GM12878 (cell line): ENCODE measurements at regions not wholly inside any gene's neighbourhood (a gene's known extent, or its start where the extent isn't known, plus 50 kb on each side); places are given as distances from the start of the nearest gene placed in this dataset.

Experiments
- ATAC-seq: fragments of 200-7000 bp; cut with Tn5 transposase; 3 replicates; pipeline ENCODE4 v1.9.1; 2020; ENCODE audit warnings: mild to moderate bottlenecking, moderate library complexity
- BruUV-seq: library from RNA; stranded (reverse); fragments of 400-500 nt; replicated peaks from 2 replicates; lab custom pipeline; 2021; lab: Mats Ljungman, UMichigan
- CTCF ChIA-PET: fragments of 300-600 bp; sonication (Branson Sonifier 250); formaldehyde crosslinking; extraction: SDS; loops from one replicate; lab custom pipeline; 2021; ENCODE audit warnings: inconsistent platforms; lab: Yijun Ruan, JAX
- POLR2A ChIA-PET: fragments of 350-600 bp; formaldehyde crosslinking; extraction: SDS; loops from one replicate; lab custom pipeline; 2021; ENCODE audit warnings: inconsistent platforms; lab: Charles Lee
- RAD21 ChIA-PET: fragments of 300-600 bp; sonication (Branson Sonifier 250); formaldehyde crosslinking; loops from one replicate; lab custom pipeline; 2023; ENCODE audit warnings: antibody characterized with exemption; ENCODE audit not compliant: unreplicated experiment; lab: Charles Lee
- SMC1A ChIA-PET: fragments of 300-600 bp; sonication (Branson Sonifier 250); formaldehyde crosslinking; loops from one replicate; lab custom pipeline; 2023; ENCODE audit not compliant: unreplicated experiment, uncharacterized antibody; lab: Charles Lee
- DNase-seq: peaks from one replicate; pipeline ENCODE4 v3.0.0-alpha.2; 2011; ENCODE audit warnings: low read depth, low spot score
- FAIRE-seq: peaks from 3 replicates; lab custom pipeline; 2011; peaks lifted over from hg19 to GRCh38; lab: Jason Lieb, UNC
- H2AFZ ChIP-seq: 2 replicates; pipeline ENCODE4 v1.6.0; 2011; ENCODE audit warnings: low read depth, low read length, control low read depth; ENCODE audit not compliant: control insufficient read depth
- H3K27ac ChIP-seq: 2 replicates; pipeline ENCODE4 v1.5.1; 2011; ENCODE audit warnings: control low read depth; ENCODE audit not compliant: control insufficient read depth, insufficient read depth
- H3K27me3 ChIP-seq, 2 experiments: replicated peaks in 1 of 2; 2 replicates each; pipeline versions ENCODE4 v1.6.0 to v1.6.1; 2011; ENCODE audit warnings: low read length in 1 of 2; ENCODE audit not compliant: control insufficient read depth in 2 of 2, insufficient read depth in 2 of 2
- H3K36me3 ChIP-seq, 2 experiments: 2 replicates each; pipeline ENCODE4 v1.5.1; 2011; ENCODE audit warnings: low read length in 1 of 2; ENCODE audit not compliant: control insufficient read depth in 2 of 2, insufficient read depth in 2 of 2
- H3K4me1 ChIP-seq: 2 replicates; pipeline ENCODE4 v1.6.1; 2011; ENCODE audit warnings: mild to moderate bottlenecking, low read length, moderate library complexity, mixed read lengths; ENCODE audit not compliant: control insufficient read depth, insufficient read depth
- H3K4me2 ChIP-seq: 2 replicates; pipeline ENCODE4 v1.6.0; 2011; ENCODE audit warnings: control low read depth; ENCODE audit not compliant: control insufficient read depth, insufficient read depth
- H3K4me3 ChIP-seq: fragments of 200-600 bp; sonication (generic); 2 replicates; pipeline ENCODE4 v1.5.1; 2016
- H3K79me2 ChIP-seq: 2 replicates; pipeline ENCODE4 v1.6.0; 2011; ENCODE audit warnings: low read length; ENCODE audit not compliant: control insufficient read depth, insufficient read depth
- H3K9ac ChIP-seq: 2 replicates; pipeline ENCODE4 v1.8.0; 2011; ENCODE audit warnings: low read length, control low read depth, mixed read lengths; ENCODE audit not compliant: control insufficient read depth, insufficient read depth
- H3K9me3 ChIP-seq: replicated peaks from 3 replicates; pipeline ENCODE4 v1.5.1; 2011; ENCODE audit warnings: mild to moderate bottlenecking, low read length; ENCODE audit not compliant: control insufficient read depth, insufficient read depth
- H4K20me1 ChIP-seq: 2 replicates; pipeline ENCODE4 v1.6.0; 2011; ENCODE audit not compliant: control insufficient read depth, insufficient read depth
- ATF7 ChIP-seq: fragments of 450-650 bp; IDR thresholded peaks from 2 replicates; pipeline ENCODE4 v1.6.1; 2016; ENCODE audit warnings: low read depth, mild to moderate bottlenecking
- CHD4 ChIP-seq: fragments of 200-600 bp; sonication (generic); IDR thresholded peaks from 2 replicates; pipeline ENCODE4 v1.6.1; 2016; ENCODE audit warnings: mild to moderate bottlenecking
- EGR1 ChIP-seq, 2 experiments: IDR thresholded peaks; 1 replicate in 1 of 2; 2 replicates in 1 of 2; pipeline ENCODE4 v1.6.1; 2011 to 2012; ENCODE audit warnings: low read depth in 2 of 2, low read length in 2 of 2, borderline replicate concordance in 1 of 2, mild to moderate bottlenecking in 1 of 2, moderate library complexity in 1 of 2
- FOXM1 ChIP-seq: IDR thresholded peaks from 2 replicates; pipeline ENCODE4 v1.6.1; 2012; ENCODE audit warnings: low read depth, mild to moderate bottlenecking, inconsistent platforms, low read length, moderate library complexity
- JUNB ChIP-seq: IDR thresholded peaks from 2 replicates; pipeline ENCODE4 v1.6.1; 2016; ENCODE audit warnings: antibody characterized with exemption, mild to moderate bottlenecking
- NR2C1 ChIP-seq: fragments of 450-650 bp; IDR thresholded peaks from 2 replicates; pipeline ENCODE4 v1.6.1; 2017; ENCODE audit warnings: antibody characterized with exemption, mild to moderate bottlenecking, moderate library complexity
- RFX5 ChIP-seq: IDR thresholded peaks from 2 replicates; pipeline ENCODE4 v1.6.1; 2011; ENCODE audit warnings: low read depth, low read length, improper control_type of control experiment
- STAT3 ChIP-seq: IDR thresholded peaks from 2 replicates; pipeline ENCODE4 v1.6.1; 2011; ENCODE audit warnings: low read depth, low read length, improper control_type of control experiment
- TBL1XR1 ChIP-seq: IDR thresholded peaks from 2 replicates; pipeline ENCODE4 v1.6.1; 2012; ENCODE audit warnings: low read depth, low read length, improper control_type of control experiment
- WGBS: methylation state at CpG from one replicate; pipeline ENCODE4 v1.1.6; 2016; ENCODE audit warnings: low lambda C conversion rate; ENCODE audit not compliant: insufficient replicate concordance, insufficient coverage; ENCODE audit errors: missing lambda C conversion rate; 5-methylcytosine and 5-hydroxymethylcytosine counted together
- in situ Hi-C: fragments of 300-500 bp; cut with MboI; formaldehyde crosslinking; loops from 9 replicates; pipeline ENCODE4 v1.14.3; 2018; ENCODE audit warnings: mixed read lengths
- intact Hi-C: fragments of 100-400 bp; cut with micrococcal nuclease; formaldehyde crosslinking; loops from one replicate; pipeline ENCODE4 v1.14.2; 2022; ENCODE audit not compliant: unreplicated experiment
- TF ChIP-seq, protein P1 (sequence below): fragments of 450-650 bp; IDR thresholded peaks from 2 replicates; pipeline ENCODE4 v1.6.1; 2017; ENCODE audit warnings: antibody characterized with exemption, mild to moderate bottlenecking, moderate library complexity
- TF ChIP-seq, protein P2 (sequence below): IDR thresholded peaks from 2 replicates; pipeline ENCODE4 v1.6.1; 2012; ENCODE audit warnings: low read depth, low read length, improper control_type of control experiment

DNA sequence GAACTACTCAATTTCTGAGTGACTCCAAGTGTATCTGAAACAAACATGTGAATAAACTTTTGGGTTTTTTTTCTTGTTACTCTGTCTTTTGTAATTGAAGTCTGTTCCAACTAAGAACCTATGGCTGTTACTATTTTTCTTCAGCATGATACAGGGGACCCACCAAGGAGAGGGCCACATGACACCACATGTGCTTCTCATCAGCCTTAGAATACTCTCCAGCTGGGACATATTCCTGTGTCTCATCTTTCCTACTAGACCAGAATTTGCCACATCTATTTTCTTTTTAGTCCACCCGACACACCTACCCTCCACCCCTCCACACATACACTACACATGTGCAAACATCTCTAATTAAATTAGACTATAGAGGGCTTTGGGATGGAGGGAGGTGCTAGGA lies 191.7 kb upstream of the NDUFV2 start:
- FAIRE-seq (no peak), ATAC-seq (no peak), DNase-seq (no peak)
- TF ChIP-seq TBL1XR1 (no peak), EGR1 (IDR thresholded peaks at IDR 0.05; ENCODE audit: borderline replicate concordance in 1 of 2, low read depth in 2 of 2, low read length in 2 of 2) (no peak), STAT3 (no peak), NR2C1 (no peak), RFX5 (no peak)
- in situ Hi-C loops (no loop called here), intact Hi-C loops (no loop called here)
- CTCF ChIA-PET: no interaction called here
- peaks cover 10% of the 10 kb centered on the region for H3K4me1 ChIP-seq
- H3K4me3 ChIP-seq: no peak overlapping the region
- H3K9ac ChIP-seq: no peak overlapping the region
- H4K20me1 ChIP-seq: no peaks in the 10 kb centered on the region
- no peaks in the 10 kb centered on the region; the same call in 2 of the 3 replicates for H3K9me3 ChIP-seq
- SMC1A ChIA-PET: no interaction called here
- H3K27ac ChIP-seq: no peak overlapping the region
- no peaks in the 10 kb centered on the region for H3K79me2 ChIP-seq
- RAD21 ChIA-PET: no interaction called here
- WGBS: 73% methylated on average over 1 of the region's 1 CpG
- POLR2A ChIA-PET: no interaction called here
- no peak overlapping the region; the same call in 1 of the 2 replicates for H3K4me2 ChIP-seq
- no TSS peak for BruUV-seq
- no peaks in the 10 kb centered on the region for H3K36me3 ChIP-seq
- H3K27me3 ChIP-seq: no peaks in the 10 kb centered on the region
- H2AFZ ChIP-seq: peak overlapping the region; percentile 49

DNA sequence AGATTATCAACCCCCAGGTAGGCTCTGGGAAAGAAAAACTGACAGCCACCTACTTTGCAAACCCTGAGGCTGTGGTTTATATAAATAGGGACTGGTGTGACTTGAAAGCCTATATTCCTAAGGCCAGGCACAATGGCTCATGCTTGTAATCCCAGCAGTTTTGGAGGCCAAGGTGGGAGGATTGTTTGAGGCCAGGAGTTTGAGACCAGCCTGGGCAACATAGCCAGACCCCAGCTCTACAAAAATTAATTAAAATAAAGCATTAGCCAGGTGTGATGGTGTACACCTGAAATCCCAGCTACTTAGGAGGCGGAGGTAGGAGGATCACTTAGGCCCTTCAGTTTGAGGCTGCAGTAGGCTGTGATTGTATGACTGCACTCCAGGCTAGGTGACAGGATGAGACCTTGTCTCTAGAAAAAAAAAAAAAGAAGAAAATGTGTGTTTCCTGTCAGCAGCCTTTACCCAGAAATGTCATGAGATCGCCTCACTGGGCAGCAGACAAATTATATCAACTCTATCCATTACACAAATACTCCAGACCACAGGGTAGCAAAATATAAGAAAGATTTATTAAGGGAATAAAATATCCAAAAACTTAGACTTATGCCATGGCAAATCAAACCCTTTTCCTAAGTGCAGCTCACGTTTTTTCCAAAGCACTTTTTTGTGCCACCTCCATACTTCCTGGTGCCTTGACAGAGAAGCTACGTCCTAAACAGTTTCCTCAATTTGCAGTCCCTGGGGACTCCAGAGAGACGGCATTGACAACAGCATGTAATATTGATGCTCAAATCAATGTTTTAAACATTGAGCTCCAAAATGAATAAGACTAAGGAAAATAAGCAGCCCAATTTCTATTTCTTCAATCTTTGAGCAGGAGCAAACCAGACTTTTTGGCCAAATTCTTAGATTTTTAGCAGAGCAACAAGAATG lies 190.8 kb upstream of the NDUFV2 start:
- Histone ChIP-seq H3K9me3 (no peaks in the 10 kb centered on the region; the same call in 2 of the 3 replicates), H3K36me3 (no peaks in the 10 kb centered on the region), H3K9ac (peak overlapping the region; percentile 10), H3K4me1 (peaks cover 10% of the 10 kb centered on the region), H3K4me2 (peak overlapping the region; percentile 57), H3K27me3 (no peaks in the 10 kb centered on the region), H4K20me1 (no peaks in the 10 kb centered on the region), H3K79me2 (no peaks in the 10 kb centered on the region), H3K4me3 (no peak overlapping the region), H3K27ac (no peak overlapping the region; the same call in 1 of the 2 replicates), H2AFZ (peak overlapping the region; percentile 85)
- intact Hi-C loops (no loop called here), in situ Hi-C loops (no loop called here)
- ChIA-PET POLR2A (no interaction called here), CTCF (no interaction called here), SMC1A (no interaction called here), RAD21 (no interaction called here)
- FAIRE-seq: no peak
- WGBS: 28% methylated on average over 5 of the region's 5 CpGs
- no TSS peak for BruUV-seq
- ATAC-seq: no peak
- no peak for DNase-seq
- TF ChIP-seq, protein P1, sequence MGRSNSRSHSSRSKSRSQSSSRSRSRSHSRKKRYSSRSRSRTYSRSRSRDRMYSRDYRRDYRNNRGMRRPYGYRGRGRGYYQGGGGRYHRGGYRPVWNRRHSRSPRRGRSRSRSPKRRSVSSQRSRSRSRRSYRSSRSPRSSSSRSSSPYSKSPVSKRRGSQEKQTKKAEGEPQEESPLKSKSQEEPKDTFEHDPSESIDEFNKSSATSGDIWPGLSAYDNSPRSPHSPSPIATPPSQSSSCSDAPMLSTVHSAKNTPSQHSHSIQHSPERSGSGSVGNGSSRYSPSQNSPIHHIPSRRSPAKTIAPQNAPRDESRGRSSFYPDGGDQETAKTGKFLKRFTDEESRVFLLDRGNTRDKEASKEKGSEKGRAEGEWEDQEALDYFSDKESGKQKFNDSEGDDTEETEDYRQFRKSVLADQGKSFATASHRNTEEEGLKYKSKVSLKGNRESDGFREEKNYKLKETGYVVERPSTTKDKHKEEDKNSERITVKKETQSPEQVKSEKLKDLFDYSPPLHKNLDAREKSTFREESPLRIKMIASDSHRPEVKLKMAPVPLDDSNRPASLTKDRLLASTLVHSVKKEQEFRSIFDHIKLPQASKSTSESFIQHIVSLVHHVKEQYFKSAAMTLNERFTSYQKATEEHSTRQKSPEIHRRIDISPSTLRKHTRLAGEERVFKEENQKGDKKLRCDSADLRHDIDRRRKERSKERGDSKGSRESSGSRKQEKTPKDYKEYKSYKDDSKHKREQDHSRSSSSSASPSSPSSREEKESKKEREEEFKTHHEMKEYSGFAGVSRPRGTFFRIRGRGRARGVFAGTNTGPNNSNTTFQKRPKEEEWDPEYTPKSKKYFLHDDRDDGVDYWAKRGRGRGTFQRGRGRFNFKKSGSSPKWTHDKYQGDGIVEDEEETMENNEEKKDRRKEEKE: no peak
- TF ChIP-seq JUNB: no peak
- no peak for TF ChIP-seq FOXM1
- TF ChIP-seq, protein P2, sequence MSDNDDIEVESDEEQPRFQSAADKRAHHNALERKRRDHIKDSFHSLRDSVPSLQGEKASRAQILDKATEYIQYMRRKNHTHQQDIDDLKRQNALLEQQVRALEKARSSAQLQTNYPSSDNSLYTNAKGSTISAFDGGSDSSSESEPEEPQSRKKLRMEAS: no peak
- TF ChIP-seq CHD4: no peak
- TF ChIP-seq ATF7: no peak
